ENCODE measurements at regions not wholly inside any gene's neighbourhood (a gene's known extent, or its start where the extent isn't known, plus 50 kb on each side); places are given as distances from the start of the nearest gene placed in this dataset.

DNA sequence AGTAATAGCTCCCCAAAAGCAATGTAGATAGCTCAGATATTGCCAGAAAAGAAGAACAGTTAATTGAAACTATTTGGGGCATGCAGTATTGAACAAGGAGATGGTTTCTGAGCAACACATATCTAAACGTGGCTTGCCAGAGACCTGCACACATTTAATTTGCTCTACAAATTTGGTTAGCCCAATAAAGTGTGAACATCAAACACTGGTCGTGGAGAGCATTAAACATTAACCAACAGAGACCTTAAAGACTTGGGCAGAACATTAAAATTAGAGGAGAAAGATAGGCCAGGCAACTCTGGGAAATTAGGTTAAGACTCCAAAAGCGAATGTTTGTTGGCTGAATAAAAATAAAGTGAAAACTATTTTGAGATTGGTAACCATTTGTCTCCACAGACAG is 61.6 kb upstream of the ARID5B start:
- DNase-seq (ENCODE audit: extremely low read depth in 1 of 11, low read depth in 9 of 11, low spot score in 4 of 11), result no peak

GRCh38 chr10:61840403-61840802 is 61.1 kb upstream of the ARID5B start:
- no peak for DNase-seq (ENCODE audit: extremely low read depth in 1 of 11, low read depth in 9 of 11, low spot score in 4 of 11)

DNA sequence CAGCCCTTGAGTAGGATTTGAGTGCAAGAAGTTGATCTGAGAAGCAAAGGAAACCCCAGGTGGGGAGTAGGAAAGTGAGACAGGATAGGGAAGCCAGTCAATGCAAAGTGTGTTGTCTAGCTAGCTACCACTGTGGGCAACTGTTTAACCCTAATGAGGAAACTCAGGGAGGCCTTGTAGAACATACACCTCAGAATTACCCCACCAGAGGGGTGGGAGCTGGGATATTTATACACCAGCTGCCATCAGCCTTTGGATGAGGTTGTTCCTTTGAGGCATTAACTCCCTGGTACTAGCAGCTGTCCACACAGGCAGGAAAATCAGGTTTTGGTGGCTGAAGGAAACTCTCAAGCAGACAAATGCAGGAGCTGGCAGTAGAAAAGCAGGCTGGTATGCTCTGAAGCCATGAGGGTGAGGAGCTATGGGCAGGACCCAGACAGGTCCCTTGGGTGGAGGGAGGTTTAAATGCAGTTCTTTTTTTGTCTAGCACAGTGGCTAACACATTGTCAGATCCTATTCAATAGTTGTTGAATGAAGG is 60.1 kb upstream of the ARID5B start:
- DNase-seq (ENCODE audit: extremely low read depth in 1 of 11, low read depth in 9 of 11, low spot score in 4 of 11), result no peak

DNA sequence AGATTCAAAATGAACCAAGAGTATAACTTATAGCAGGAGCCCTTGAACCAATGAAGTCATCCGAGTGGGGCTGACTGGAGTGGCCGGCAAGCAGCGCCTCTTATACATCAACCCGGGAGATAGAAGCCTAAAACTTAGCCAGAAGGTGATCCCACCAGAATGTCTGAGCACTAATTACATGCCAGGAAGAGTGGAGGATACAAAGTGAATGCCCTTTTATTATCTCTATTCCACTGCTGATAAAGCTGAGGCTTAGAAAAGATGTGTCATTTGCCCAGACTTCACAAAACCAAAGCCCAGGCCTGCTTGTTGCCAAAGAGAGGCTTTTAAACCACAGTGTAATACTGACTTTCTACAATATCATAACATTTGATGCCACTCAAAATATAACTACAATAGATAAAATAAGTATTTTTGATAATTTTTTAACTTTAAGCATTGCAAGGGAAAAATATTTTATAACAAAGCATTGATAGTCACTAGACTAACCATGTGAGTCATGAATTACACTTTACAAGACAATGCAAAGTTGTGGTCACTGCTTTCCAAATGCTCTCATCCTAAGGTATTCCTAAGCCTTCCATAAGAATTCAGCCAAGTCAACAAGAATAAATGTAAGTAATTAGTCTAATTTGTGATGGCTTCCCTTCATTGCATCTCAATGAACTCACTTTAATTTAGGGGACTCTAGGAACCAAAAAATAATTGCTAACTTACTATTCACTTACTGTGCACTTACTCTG is 58.6 kb upstream of the ARID5B start:
- DNase-seq (ENCODE audit: extremely low read depth in 1 of 11, low read depth in 9 of 11, low spot score in 4 of 11), result no peak

GRCh38 chr10:61844116-61844822 is 57.2 kb upstream of the ARID5B start:
- no peak for DNase-seq (ENCODE audit: extremely low read depth in 1 of 11, low read depth in 9 of 11, low spot score in 4 of 11)

DNA sequence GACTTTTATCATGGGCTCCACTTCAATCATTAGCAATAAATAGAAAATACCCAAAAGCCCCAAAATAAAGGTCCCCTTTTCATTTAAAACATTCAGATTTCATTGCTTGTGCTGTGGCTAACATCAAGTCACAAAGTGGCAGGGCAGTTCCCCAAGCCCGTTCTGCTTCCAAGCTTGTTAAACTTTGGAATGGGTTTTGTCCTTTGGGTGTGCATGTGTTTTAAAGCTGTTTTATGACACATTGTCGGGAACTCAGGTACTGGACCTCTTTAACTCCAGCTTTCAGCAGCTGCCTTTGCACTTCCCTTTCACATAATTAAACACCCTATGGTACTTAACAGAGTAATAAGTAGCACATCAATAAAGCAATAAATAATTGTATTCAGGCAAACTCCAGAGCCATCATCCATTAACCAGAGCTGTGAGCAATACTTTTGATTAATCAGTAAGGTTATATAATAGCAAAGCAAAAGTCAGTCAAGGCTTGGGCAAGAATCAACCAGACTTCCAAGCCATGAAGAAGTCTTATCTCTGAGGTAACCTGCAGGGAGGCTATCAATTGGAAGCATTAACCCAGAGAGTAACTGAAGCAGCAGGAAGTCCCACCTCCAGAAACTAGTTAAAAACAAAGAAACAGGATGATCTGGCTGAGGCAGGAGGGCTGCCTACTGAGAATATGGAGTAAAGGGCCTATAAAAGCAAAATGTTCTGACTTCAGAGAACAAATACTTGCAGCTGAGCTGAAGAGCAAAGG is 56.1 kb upstream of the ARID5B start:
- DNase-seq (ENCODE audit: extremely low read depth in 1 of 11, low read depth in 9 of 11, low spot score in 4 of 11), result no peak

DNA sequence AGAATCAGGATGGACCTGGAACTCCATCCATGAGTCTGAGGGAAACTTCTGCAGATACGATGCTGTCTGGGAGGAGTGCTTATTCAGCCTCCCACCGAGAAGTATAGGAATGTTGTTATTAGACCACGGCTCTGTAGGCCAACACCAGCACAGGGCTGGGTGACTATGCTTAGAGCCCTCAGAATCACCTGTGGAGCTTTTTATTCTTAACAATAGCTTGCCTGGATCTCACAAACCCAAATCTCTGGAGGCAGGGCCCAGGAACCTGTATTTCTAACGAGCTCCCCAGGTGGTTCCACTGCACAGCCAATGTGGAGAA is 55.6 kb upstream of the ARID5B start:
- no peak for DNase-seq (ENCODE audit: extremely low read depth in 1 of 11, low read depth in 9 of 11, low spot score in 4 of 11)

DNA sequence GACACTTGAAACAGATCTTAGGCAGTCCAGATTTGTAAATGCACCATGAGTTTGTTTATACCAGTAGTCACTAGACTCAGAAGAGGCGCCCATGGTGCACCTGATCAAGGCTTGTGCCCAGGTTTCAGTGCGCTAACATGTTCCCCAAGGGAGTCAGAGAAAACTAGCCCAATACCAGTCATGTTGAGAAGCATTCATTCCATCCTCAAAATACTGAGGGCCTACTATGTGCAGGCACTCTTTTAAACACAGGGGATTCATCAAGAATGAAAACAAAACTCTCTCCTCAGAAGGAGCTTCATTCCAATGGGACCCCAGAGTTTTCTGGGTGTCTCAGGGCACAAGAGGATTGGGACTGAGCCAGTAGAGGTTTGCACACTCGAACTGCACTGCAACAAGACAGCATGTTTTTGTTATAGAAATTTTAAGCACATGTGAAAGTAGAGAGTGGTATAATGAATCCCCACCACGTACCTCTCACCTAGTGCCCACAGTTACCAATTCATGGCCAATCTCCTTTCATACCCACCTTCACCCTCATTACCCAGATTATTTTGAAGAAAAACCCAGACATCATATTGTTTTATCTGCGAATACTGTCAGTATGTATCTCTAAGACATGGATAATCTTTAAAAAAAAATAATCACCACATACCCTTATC is 55.0 kb upstream of the ARID5B start:
- DNase-seq (ENCODE audit: extremely low read depth in 1 of 11, low read depth in 9 of 11, low spot score in 4 of 11), result no peak

GRCh38 chr10:61847087-61847486 is 54.4 kb upstream of the ARID5B start:
- DNase-seq (ENCODE audit: extremely low read depth in 1 of 11, low read depth in 9 of 11, low spot score in 4 of 11), result no peak

- no peak for DNase-seq (ENCODE audit: extremely low read depth in 1 of 11, low read depth in 9 of 11, low spot score in 4 of 11)
These were observed 53.9 kb upstream of the ARID5B start for GRCh38 chr10:61847640-61848039.

- DNase-seq (ENCODE audit: extremely low read depth in 1 of 11, low read depth in 9 of 11, low spot score in 4 of 11), result no peak
These were observed 51.1 kb upstream of the ARID5B start for GRCh38 chr10:61850376-61850775.
